ENCODE measurements at regions not wholly inside any gene's neighbourhood (a gene's known extent, or its start where the extent isn't known, plus 50 kb on each side); places are given as distances from the start of the nearest gene placed in this dataset.

DNA sequence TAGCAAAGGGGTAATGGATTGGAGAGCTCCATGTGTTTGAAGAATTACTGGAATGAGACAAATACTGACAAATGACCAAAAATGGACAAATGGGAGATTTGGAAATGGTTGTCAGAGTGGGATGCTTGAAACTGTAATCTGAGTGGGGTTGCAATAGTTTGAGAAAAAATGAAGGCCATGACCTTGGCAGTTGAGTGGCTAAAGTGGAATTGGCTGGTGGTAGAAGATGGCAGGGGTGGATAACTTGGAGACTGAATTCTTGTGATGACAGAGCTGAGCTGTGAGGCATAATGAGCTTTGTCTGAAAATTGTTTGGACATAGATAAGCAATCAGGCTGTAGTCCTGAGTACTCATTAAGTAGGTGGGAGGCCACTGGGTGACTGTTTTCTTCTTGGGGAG is 222.5 kb upstream of the PRICKLE1 start:
- no peaks in the 10 kb centered on the region for H3K36me3 ChIP-seq (replicated peaks in 1 of 2)
- H3K4me3 ChIP-seq, result no peak overlapping the region
- no peaks in the 10 kb centered on the region for H3K9me3 ChIP-seq (replicated peaks in 1 of 3)
- no peak overlapping the region for H3K27ac ChIP-seq
- intact Hi-C loops (cut with DNase I), result no loop called here
- no peak for TF ChIP-seq POLR2A (IDR thresholded peaks at IDR 0.05)
- TF ChIP-seq, protein P1, sequence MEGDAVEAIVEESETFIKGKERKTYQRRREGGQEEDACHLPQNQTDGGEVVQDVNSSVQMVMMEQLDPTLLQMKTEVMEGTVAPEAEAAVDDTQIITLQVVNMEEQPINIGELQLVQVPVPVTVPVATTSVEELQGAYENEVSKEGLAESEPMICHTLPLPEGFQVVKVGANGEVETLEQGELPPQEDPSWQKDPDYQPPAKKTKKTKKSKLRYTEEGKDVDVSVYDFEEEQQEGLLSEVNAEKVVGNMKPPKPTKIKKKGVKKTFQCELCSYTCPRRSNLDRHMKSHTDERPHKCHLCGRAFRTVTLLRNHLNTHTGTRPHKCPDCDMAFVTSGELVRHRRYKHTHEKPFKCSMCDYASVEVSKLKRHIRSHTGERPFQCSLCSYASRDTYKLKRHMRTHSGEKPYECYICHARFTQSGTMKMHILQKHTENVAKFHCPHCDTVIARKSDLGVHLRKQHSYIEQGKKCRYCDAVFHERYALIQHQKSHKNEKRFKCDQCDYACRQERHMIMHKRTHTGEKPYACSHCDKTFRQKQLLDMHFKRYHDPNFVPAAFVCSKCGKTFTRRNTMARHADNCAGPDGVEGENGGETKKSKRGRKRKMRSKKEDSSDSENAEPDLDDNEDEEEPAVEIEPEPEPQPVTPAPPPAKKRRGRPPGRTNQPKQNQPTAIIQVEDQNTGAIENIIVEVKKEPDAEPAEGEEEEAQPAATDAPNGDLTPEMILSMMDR (IDR thresholded peaks at IDR 0.05), result no peak
- no peaks in the 10 kb centered on the region for H3K4me1 ChIP-seq (replicated peaks in 1 of 2)
- H3K27me3 ChIP-seq, result no peaks in the 10 kb centered on the region
- no peak for DNase-seq

DNA sequence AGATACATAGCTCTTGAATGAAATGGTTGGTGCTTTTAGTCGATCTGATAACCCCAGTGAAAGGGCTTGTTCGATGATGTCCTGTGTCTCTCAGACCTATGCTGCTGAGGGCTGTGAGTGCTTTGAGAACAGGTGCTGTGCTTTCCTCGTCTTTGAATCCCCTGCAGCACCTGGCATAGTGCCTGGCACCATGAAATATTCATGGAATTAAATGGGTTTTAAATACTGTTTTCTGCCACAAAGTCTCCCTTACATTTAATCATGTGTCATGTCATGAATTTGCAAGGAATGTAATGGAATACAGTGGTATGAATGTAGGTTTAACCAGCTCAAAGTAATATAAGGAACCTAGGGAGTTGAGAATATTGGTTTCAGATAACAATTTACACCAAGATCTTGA is 220.5 kb upstream of the PRICKLE1 start:
- 24 to 39% (median 32%) methylated on average over 3 of the region's 3 CpGs for WGBS, 4 donors
- TF ChIP-seq, protein P1 (IDR thresholded peaks at IDR 0.05), result no peak
- no peak for TF ChIP-seq POLR2A (IDR thresholded peaks at IDR 0.05)
- Histone ChIP-seq H3K9me3 (replicated peaks in 1 of 3) (no peaks in the 10 kb centered on the region), H3K36me3 (replicated peaks in 1 of 2) (no peaks in the 10 kb centered on the region), H3K27me3 (no peaks in the 10 kb centered on the region), H3K4me3 (no peak overlapping the region), H3K4me1 (replicated peaks in 1 of 2) (no peaks in the 10 kb centered on the region), H3K27ac (no peak overlapping the region)
- intact Hi-C loops (cut with DNase I), result no loop called here
- no peak for DNase-seq

DNA sequence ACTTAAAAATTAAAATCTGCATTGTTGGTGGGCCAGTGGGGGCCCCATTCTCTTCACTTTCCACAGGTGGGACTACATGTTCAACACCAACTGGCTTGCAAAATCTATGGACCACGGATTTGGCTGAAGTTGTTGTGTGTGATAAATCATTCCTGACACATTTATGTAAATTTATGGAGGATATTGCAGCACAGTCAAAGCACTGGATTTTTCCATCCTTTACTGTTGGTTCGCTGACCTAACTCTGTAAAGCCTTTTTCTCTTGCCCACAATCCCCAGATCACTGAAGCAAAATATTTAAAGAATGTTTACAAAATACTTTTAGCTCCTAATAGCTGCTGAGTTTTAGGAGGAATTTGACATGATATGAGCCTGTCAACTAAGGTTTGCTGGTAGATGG is 219.7 kb upstream of the PRICKLE1 start:
- Histone ChIP-seq H3K9me3 (replicated peaks in 1 of 3) (no peaks in the 10 kb centered on the region), H3K4me3 (no peak overlapping the region), H3K36me3 (replicated peaks in 1 of 2) (no peaks in the 10 kb centered on the region), H3K4me1 (replicated peaks in 1 of 2) (no peaks in the 10 kb centered on the region), H3K27ac (no peak overlapping the region), H3K27me3 (no peaks in the 10 kb centered on the region)
- intact Hi-C loops (cut with DNase I), result no loop called here
- TF ChIP-seq, protein P1 (IDR thresholded peaks at IDR 0.05), result no peak
- TF ChIP-seq POLR2A (IDR thresholded peaks at IDR 0.05), result no peak
- 44 to 54% (median 52%) methylated on average over 2 of the region's 2 CpGs for WGBS, 4 donors
- DNase-seq, result no peak

DNA sequence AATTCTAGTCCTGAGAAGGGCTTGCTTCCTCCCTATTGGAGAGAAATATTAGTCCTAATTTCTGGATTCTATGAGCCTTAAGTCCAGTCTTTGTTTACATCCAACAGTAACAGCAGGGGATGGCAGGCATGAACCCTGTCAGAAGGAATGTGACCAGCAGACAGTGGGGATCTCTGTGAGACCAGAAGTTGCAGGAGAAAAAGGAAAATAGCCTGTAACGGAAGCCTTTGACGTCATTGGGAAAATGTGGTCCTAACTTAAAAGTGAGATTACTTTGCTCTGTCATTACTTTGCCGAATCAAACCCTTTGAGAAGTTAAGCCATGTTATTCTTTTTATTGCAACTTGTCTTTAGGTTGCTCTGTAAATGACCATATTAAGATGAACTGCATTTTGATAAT is 218.2 kb upstream of the PRICKLE1 start:
- Histone ChIP-seq H3K27me3 (no peaks in the 10 kb centered on the region), H3K4me3 (no peak overlapping the region), H3K27ac (no peak overlapping the region), H3K9me3 (replicated peaks in 1 of 3) (no peaks in the 10 kb centered on the region), H3K4me1 (replicated peaks in 1 of 2) (no peaks in the 10 kb centered on the region), H3K36me3 (replicated peaks in 1 of 2) (no peaks in the 10 kb centered on the region)
- no peak for DNase-seq
- TF ChIP-seq, protein P1 (IDR thresholded peaks at IDR 0.05), result no peak
- WGBS, 4 donors, result 83 to 89% (median 85%) methylated on average over 3 of the region's 3 CpGs
- intact Hi-C loops (cut with DNase I), result no loop called here

All from adrenal gland (tissue), 9 donors.